Endothelial cell of umbilical vein (primary cell): ENCODE measurements at regions not wholly inside any gene's neighbourhood (a gene's known extent, or its start where the extent isn't known, plus 50 kb on each side); places are given as distances from the start of the nearest gene placed in this dataset.

Source experiments
- BruUV-seq: library from RNA; stranded (reverse); fragments of 400-500 nt; replicated peaks from 2 replicates; lab custom pipeline; 2021; lab: Mats Ljungman, UMichigan
- CTCF ChIA-PET: fragments of 300-600, 350-600 bp; sonication (Branson Sonifier 250); formaldehyde crosslinking; loops from one replicate; lab custom pipeline; 2021; ENCODE audit warnings: antibody characterized with exemption, inconsistent platforms; lab: Charles Lee
- POLR2A ChIA-PET: fragments of 300-600, 350-600 bp; sonication (Branson Sonifier 250); formaldehyde crosslinking; loops from one replicate; lab custom pipeline; 2021; ENCODE audit warnings: antibody characterized with exemption, inconsistent platforms; lab: Charles Lee
- DNase-seq: peaks from one replicate; pipeline ENCODE4 v3.0.0-alpha.2; 2011; ENCODE audit warnings: low read depth, low spot score
- FAIRE-seq: peaks from 2 replicates; lab custom pipeline; 2011; peaks lifted over from hg19 to GRCh38; lab: Jason Lieb, UNC
- H2AFZ ChIP-seq: 2 replicates; pipeline ENCODE4 v1.6.0; 2012; ENCODE audit warnings: low read depth, low read length, control low read depth, inconsistent platforms
- H3K27ac ChIP-seq: 2 replicates; pipeline ENCODE4 v1.5.1; 2011; ENCODE audit warnings: low read depth, mild to moderate bottlenecking, control low read depth, low read length, moderate library complexity; ENCODE audit not compliant: insufficient read depth
- H3K27me3 ChIP-seq, 2 experiments: 2 replicates each; pipeline versions ENCODE4 v1.6.0 to v1.6.1; 2011; ENCODE audit warnings: low read length in 2 of 2, mixed read lengths in 1 of 2; ENCODE audit not compliant: control insufficient read depth in 2 of 2, insufficient read depth in 2 of 2
- H3K36me3 ChIP-seq, 2 experiments: 2 replicates in 1 of 2; 3 replicates in 1 of 2; pipeline ENCODE4 v1.5.1; 2011; ENCODE audit warnings: low read length in 2 of 2, mild to moderate bottlenecking in 1 of 2, moderate library complexity in 1 of 2; ENCODE audit not compliant: control insufficient read depth in 2 of 2, insufficient read depth in 2 of 2; ENCODE audit errors: extremely low read depth in 1 of 2
- H3K4me1 ChIP-seq: 3 replicates; pipeline ENCODE4 v1.5.1; 2011; ENCODE audit warnings: mild to moderate bottlenecking, low read length; ENCODE audit not compliant: control insufficient read depth, insufficient read depth; ENCODE audit errors: extremely low read depth
- H3K4me2 ChIP-seq: 2 replicates; pipeline ENCODE4 v1.6.1; 2011; ENCODE audit warnings: low read length, control low read depth, mixed read lengths; ENCODE audit not compliant: insufficient read depth
- H3K4me3 ChIP-seq, 3 experiments: fragments of 200-600 bp in 1 of 3; sonication (generic), shearing (Covaris generic) in 1 of 3; replicated peaks in 1 of 3; 2 replicates each; pipeline ENCODE4 v1.5.1; 2011 to 2016; ENCODE audit warnings: control low read depth in 3 of 3, low read length in 3 of 3, mild to moderate bottlenecking in 2 of 3, inconsistent platforms in 1 of 3, low read depth in 1 of 3, moderate library complexity in 1 of 3; ENCODE audit not compliant: insufficient read depth in 1 of 3
- H3K79me2 ChIP-seq: 2 replicates; pipeline ENCODE4 v1.6.0; 2012; ENCODE audit warnings: low read length, inconsistent platforms; ENCODE audit not compliant: control insufficient read depth, insufficient read depth
- H3K9ac ChIP-seq: replicated peaks from 2 replicates; pipeline ENCODE3; 2011; ENCODE audit warnings: low read length, control low read depth; ENCODE audit not compliant: insufficient read depth; ENCODE audit errors: extremely low read depth
- H3K9me1 ChIP-seq: replicated peaks from 3 replicates; pipeline ENCODE4 v1.6.0; 2011; ENCODE audit warnings: mild to moderate bottlenecking, low read length; ENCODE audit not compliant: control insufficient read depth, insufficient read depth; ENCODE audit errors: extremely low read depth
- H3K9me3 ChIP-seq: replicated peaks from 2 replicates; pipeline ENCODE4 v1.5.1; 2012; ENCODE audit warnings: low read length, inconsistent platforms; ENCODE audit not compliant: control insufficient read depth, insufficient read depth
- H4K20me1 ChIP-seq: replicated peaks from 2 replicates; pipeline ENCODE3; 2011; ENCODE audit warnings: mild to moderate bottlenecking, low read length; ENCODE audit not compliant: control insufficient read depth, insufficient read depth; ENCODE audit errors: extremely low read depth
- CTCF ChIP-seq, 2 donors: IDR thresholded peaks; 1 replicate in 1 of 2; 2 replicates in 1 of 2; pipeline ENCODE4 v1.5.1; 2011; ENCODE audit warnings: low read length in 2 of 2, mild to moderate bottlenecking in 2 of 2, moderate library complexity in 2 of 2, control low read depth in 1 of 2, inconsistent platforms in 1 of 2, low read depth in 1 of 2; ENCODE audit not compliant: insufficient read depth in 1 of 2; ENCODE audit errors: extremely low read depth in 1 of 2
- EZH2 ChIP-seq: IDR thresholded peaks from 2 replicates; pipeline ENCODE4 v1.6.1; 2012; ENCODE audit warnings: borderline replicate concordance, low read depth, mild to moderate bottlenecking, moderate library complexity, low read length, inconsistent platforms; ENCODE audit not compliant: severe bottlenecking
- FOS ChIP-seq: IDR thresholded peaks from 2 replicates; pipeline ENCODE4 v1.6.1; 2011; ENCODE audit warnings: mild to moderate bottlenecking, low read length, moderate library complexity, borderline replicate concordance; ENCODE audit not compliant: insufficient read depth
- GATA2 ChIP-seq: IDR thresholded peaks from 2 replicates; pipeline ENCODE4 v1.7.0; 2011; ENCODE audit warnings: low read depth, mild to moderate bottlenecking, moderate library complexity, mixed read lengths, low read length; ENCODE audit not compliant: insufficient read length, insufficient read depth
- JUN ChIP-seq: IDR thresholded peaks from 2 replicates; pipeline ENCODE4 v1.6.1; 2011; ENCODE audit warnings: borderline replicate concordance, low read depth; ENCODE audit not compliant: insufficient read length, insufficient read depth
- MAX ChIP-seq: IDR thresholded peaks from 2 replicates; pipeline ENCODE4 v1.6.1; 2011; ENCODE audit not compliant: insufficient read depth, insufficient read length
- MYC ChIP-seq: IDR thresholded peaks from one replicate; pipeline ENCODE4 v1.6.1; 2011; ENCODE audit warnings: mild to moderate bottlenecking, low read depth, low read length
- POLR2A ChIP-seq: IDR thresholded peaks from 2 replicates; pipeline ENCODE4 v1.6.1; 2012; ENCODE audit warnings: low read depth, mild to moderate bottlenecking, control low read depth, low read length
- POLR2AphosphoS5 ChIP-seq: IDR thresholded peaks from 2 replicates; pipeline ENCODE4 v1.6.1; 2012; ENCODE audit warnings: low read depth, mild to moderate bottlenecking, control low read depth, low read length, moderate library complexity; ENCODE audit not compliant: insufficient read depth
- dilution Hi-C: fragments of 300-500 bp; cut with MboI; formaldehyde crosslinking; loops from one replicate; pipeline ENCODE4 v1.15.0; 2019; ENCODE audit warnings: low sequenced_read_pairs; ENCODE audit not compliant: extremely low pct_ligation_motif_present
- intact Hi-C: fragments of 100-400 bp; cut with micrococcal nuclease; formaldehyde crosslinking; loops from one replicate; pipeline ENCODE4 v1.10.0; 2022

DNA sequence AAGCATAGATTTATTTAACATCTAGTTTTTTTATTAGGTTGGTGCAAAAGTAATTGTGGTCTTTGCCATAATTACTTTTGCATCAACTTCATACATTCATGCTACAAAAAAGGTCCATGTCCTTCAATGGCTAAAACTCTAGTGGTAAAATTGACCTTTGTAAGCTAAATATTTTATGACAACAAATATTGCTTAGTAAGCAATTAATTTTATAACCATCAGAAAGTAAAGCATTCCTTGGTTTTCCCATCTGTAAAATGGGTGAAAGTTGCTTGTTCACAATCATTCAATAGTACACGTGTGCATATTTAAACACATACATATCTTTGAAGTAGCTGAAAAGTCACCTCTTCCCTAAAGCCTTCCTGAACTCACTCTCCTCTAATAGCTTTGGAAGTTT lies 789.6 kb downstream of the CDH8 start:
- DNase-seq (no peak), FAIRE-seq (no peak)
- Histone ChIP-seq H3K4me2 (no peak overlapping the region), H2AFZ (no peak overlapping the region), H3K79me2 (no peaks in the 10 kb centered on the region), H3K9me3 (peaks cover 1% of the 10 kb centered on the region), H3K27me3 (no peaks in the 10 kb centered on the region), H4K20me1 (no peaks in the 10 kb centered on the region), H3K36me3 (no peaks in the 10 kb centered on the region), H3K9me1 (no peaks in the 10 kb centered on the region), H3K4me3 (no peak overlapping the region), H3K9ac (no peak overlapping the region), H3K27ac (no peak overlapping the region), H3K4me1 (no peaks in the 10 kb centered on the region)
- dilution Hi-C loops (no loop called here), intact Hi-C loops (no loop called here)
- ChIA-PET POLR2A (no interaction called here), CTCF (no interaction called here)
- TF ChIP-seq POLR2A (no peak), MYC (no peak), FOS (no peak), EZH2 (no peak), POLR2AphosphoS5 (no peak), MAX (no peak), CTCF (IDR thresholded peaks at IDR 0.05; ENCODE audit: extremely low read depth in 1 of 2, insufficient read depth in 1 of 2, low read depth in 1 of 2, low read length in 2 of 2) (no peak), JUN (no peak), GATA2 (no peak)
- no TSS peak for BruUV-seq
